ENCODE measurements at regions not wholly inside any gene's neighbourhood (a gene's known extent, or its start where the extent isn't known, plus 50 kb on each side); places are given as distances from the start of the nearest gene placed in this dataset.

DNA sequence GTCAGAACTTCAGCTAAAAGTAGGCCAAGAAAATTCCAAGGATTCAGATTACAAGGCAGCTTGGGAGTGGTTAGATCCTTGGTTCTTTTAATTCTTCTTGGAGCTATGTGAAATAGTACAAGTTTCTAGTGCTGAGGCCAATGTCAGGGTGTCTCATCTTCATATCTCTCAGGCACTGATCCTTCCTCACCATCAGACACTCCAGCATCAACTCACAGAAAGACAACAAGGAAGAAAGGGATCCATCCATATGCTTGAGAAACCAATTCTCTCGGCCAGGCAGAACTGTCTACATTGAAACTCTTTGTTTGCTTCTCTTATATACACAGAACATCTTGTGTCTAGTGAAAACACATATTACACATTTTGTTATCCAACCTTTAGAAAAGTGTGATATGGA, 362.1 kb upstream of the CCNH start:
- Histone ChIP-seq H3K9me3 (no peaks in the 10 kb centered on the region), H3K79me2 (ENCODE audit: insufficient read depth) (no peaks in the 10 kb centered on the region), H4K20me1 (ENCODE audit: insufficient read depth) (no peaks in the 10 kb centered on the region), H3K9ac (no peak overlapping the region), H2AFZ (ENCODE audit: low read depth) (no peak overlapping the region), H3K4me2 (no peak overlapping the region), H3K4me1 (ENCODE audit: control insufficient read depth in 1 of 2, insufficient read depth in 2 of 2, low read depth in 1 of 2, low read length in 1 of 2) (no peaks in the 10 kb centered on the region), H3K4me3 (ENCODE audit: low read depth in 2 of 2, low read length in 1 of 2) (no peak overlapping the region), H3K36me3 (replicated peaks in 1 of 2; ENCODE audit: control insufficient read depth in 1 of 2, insufficient read depth in 2 of 2, low read length in 1 of 2) (no peaks in the 10 kb centered on the region), H3K9me2 (no peaks in the 10 kb centered on the region; the same call in 1 of the 2 replicates), H3K27me3 (ENCODE audit: insufficient read depth) (peaks cover 7% of the 10 kb centered on the region; the same call in 1 of the 2 replicates), H3F3A (replicated peaks; ENCODE audit: insufficient read depth) (no peaks in the 10 kb centered on the region), H3K27ac (ENCODE audit: low read depth in 2 of 2, low read length in 1 of 2) (no peak overlapping the region)
- no peak for TF ChIP-seq TEAD4 (IDR thresholded peaks at IDR 0.05; ENCODE audit: borderline replicate concordance, insufficient read depth)
- TF ChIP-seq GABPA (IDR thresholded peaks at IDR 0.05; ENCODE audit: low read depth), result no peak
- TF ChIP-seq POLR2AphosphoS5 (IDR thresholded peaks at IDR 0.05; ENCODE audit: low read depth, low read length), result no peak
- TF ChIP-seq MEF2A (IDR thresholded peaks at IDR 0.05; ENCODE audit: borderline replicate concordance, low read depth), result no peak
- TF ChIP-seq SIN3A (IDR thresholded peaks at IDR 0.05; ENCODE audit: borderline replicate concordance, low read depth, low read length), result no peak
- TF ChIP-seq CHD2 (IDR thresholded peaks at IDR 0.05; ENCODE audit: low read length, partially characterized antibody), result no peak
- TF ChIP-seq MXI1 (IDR thresholded peaks at IDR 0.05; ENCODE audit: low read depth, low read length), result no peak
- TF ChIP-seq IRF3 (IDR thresholded peaks at IDR 0.05; ENCODE audit: low read depth, low read length), result no peak
- no peak for TF ChIP-seq CTCF (IDR thresholded peaks at IDR 0.05)
- no peak for TF ChIP-seq YY1 (IDR thresholded peaks at IDR 0.05; ENCODE audit: low read depth)
- no peak for TF ChIP-seq USF1 (IDR thresholded peaks at IDR 0.05; ENCODE audit: borderline replicate concordance, low read depth)
- no peak for TF ChIP-seq ELF1 (IDR thresholded peaks at IDR 0.05)
- ChIA-PET POLR2A (no interaction called here), CTCF (no interaction called here)
- WGBS (ENCODE audit: low lambda C conversion rate), result 28% methylated on average over 1 of the region's 1 CpG
- no peak for DNase-seq

DNA sequence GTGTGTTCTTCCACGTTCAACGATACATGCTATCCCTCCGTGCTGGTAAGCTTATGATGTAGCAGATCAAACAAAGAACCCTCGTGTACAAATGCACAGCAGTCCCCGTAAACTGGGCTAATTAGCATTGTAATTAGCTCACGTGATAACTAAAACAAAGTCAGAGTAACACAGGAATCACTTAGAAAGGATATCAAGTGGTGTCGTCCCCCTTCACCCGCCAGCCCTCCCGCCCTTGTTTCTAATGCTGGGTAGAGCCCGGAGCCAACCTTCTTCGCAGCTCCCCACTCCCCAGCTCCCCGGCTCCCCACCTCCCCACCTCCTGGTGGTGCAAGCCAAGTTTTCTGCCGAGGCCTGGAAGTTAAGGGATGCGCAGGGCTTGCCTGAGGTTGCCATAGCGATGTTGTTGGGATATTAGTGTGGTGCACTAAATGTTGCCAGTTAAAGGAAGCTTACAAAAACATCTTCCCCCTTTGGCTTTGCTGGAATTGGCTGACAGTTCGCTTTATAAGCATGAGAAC, 357.9 kb upstream of the CCNH start:
- Histone ChIP-seq H4K20me1 (ENCODE audit: insufficient read depth) (no peaks in the 10 kb centered on the region), H3K4me2 (no peak overlapping the region), H3K9ac (no peak overlapping the region), H2AFZ (ENCODE audit: low read depth) (no peak overlapping the region), H3K9me3 (no peaks in the 10 kb centered on the region), H3K4me3 (ENCODE audit: low read depth in 2 of 2, low read length in 1 of 2) (no peak overlapping the region), H3K36me3 (replicated peaks in 1 of 2; ENCODE audit: control insufficient read depth in 1 of 2, insufficient read depth in 2 of 2, low read length in 1 of 2) (no peaks in the 10 kb centered on the region), H3K79me2 (ENCODE audit: insufficient read depth) (no peaks in the 10 kb centered on the region), H3K4me1 (ENCODE audit: control insufficient read depth in 1 of 2, insufficient read depth in 2 of 2, low read depth in 1 of 2, low read length in 1 of 2) (no peaks in the 10 kb centered on the region), H3K9me2 (no peaks in the 10 kb centered on the region), H3K27me3 (ENCODE audit: insufficient read depth) (peaks cover 7% of the 10 kb centered on the region; the same call in 1 of the 2 replicates), H3F3A (replicated peaks; ENCODE audit: insufficient read depth) (no peaks in the 10 kb centered on the region), H3K27ac (ENCODE audit: low read depth in 2 of 2, low read length in 1 of 2) (no peak overlapping the region)
- POLR2A ChIA-PET, result no interaction called here
- 18% methylated on average over 16 of the region's 16 CpGs for WGBS (ENCODE audit: low lambda C conversion rate)
- CTCF ChIA-PET, result interaction anchor here (3.0 kb wide), 1 partner anchor 10 kb away, joined by 32 read pairs; no protein-coding TSS in a partner anchor
- peak; percentile 16 for DNase-seq
- TF ChIP-seq, protein P1, sequence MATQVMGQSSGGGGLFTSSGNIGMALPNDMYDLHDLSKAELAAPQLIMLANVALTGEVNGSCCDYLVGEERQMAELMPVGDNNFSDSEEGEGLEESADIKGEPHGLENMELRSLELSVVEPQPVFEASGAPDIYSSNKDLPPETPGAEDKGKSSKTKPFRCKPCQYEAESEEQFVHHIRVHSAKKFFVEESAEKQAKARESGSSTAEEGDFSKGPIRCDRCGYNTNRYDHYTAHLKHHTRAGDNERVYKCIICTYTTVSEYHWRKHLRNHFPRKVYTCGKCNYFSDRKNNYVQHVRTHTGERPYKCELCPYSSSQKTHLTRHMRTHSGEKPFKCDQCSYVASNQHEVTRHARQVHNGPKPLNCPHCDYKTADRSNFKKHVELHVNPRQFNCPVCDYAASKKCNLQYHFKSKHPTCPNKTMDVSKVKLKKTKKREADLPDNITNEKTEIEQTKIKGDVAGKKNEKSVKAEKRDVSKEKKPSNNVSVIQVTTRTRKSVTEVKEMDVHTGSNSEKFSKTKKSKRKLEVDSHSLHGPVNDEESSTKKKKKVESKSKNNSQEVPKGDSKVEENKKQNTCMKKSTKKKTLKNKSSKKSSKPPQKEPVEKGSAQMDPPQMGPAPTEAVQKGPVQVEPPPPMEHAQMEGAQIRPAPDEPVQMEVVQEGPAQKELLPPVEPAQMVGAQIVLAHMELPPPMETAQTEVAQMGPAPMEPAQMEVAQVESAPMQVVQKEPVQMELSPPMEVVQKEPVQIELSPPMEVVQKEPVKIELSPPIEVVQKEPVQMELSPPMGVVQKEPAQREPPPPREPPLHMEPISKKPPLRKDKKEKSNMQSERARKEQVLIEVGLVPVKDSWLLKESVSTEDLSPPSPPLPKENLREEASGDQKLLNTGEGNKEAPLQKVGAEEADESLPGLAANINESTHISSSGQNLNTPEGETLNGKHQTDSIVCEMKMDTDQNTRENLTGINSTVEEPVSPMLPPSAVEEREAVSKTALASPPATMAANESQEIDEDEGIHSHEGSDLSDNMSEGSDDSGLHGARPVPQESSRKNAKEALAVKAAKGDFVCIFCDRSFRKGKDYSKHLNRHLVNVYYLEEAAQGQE (IDR thresholded peaks at IDR 0.05; ENCODE audit: low read depth, low read length), result no peak
- no peak for TF ChIP-seq RCOR1 (IDR thresholded peaks at IDR 0.05; ENCODE audit: low read length)
- no peak for TF ChIP-seq IRF3 (IDR thresholded peaks at IDR 0.05; ENCODE audit: low read depth, low read length)
- TF ChIP-seq YY1 (IDR thresholded peaks at IDR 0.05; ENCODE audit: low read depth), result no peak
- TF ChIP-seq MXI1 (IDR thresholded peaks at IDR 0.05; ENCODE audit: low read depth, low read length), result no peak
- TF ChIP-seq, protein P2, sequence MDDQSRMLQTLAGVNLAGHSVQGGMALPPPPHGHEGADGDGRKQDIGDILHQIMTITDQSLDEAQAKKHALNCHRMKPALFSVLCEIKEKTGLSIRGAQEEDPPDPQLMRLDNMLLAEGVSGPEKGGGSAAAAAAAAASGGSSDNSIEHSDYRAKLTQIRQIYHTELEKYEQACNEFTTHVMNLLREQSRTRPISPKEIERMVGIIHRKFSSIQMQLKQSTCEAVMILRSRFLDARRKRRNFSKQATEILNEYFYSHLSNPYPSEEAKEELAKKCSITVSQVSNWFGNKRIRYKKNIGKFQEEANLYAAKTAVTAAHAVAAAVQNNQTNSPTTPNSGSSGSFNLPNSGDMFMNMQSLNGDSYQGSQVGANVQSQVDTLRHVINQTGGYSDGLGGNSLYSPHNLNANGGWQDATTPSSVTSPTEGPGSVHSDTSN (IDR thresholded peaks at IDR 0.05), result no peak
- no peak for TF ChIP-seq RAD21 (IDR thresholded peaks at IDR 0.05; ENCODE audit: low read length)
- TF ChIP-seq FOSL2 (IDR thresholded peaks at IDR 0.05; ENCODE audit: borderline replicate concordance, low read depth), result no peak
- TF ChIP-seq TEAD4 (IDR thresholded peaks at IDR 0.05; ENCODE audit: borderline replicate concordance, insufficient read depth), result no peak

All from SK-N-SH (cell line).